Naive thymus-derived CD8-positive, alpha-beta T cell (primary cell): ENCODE measurements at regions not wholly inside any gene's neighbourhood (a gene's known extent, or its start where the extent isn't known, plus 50 kb on each side); places are given as distances from the start of the nearest gene placed in this dataset.
"Not testable (repeated sequence)": the region's sequence is repeated elsewhere in the genome, so short reads cannot be mapped to it uniquely, and the experiment has no call there.

Source experiments
- ATAC-seq, 2 donors: fragments of 150-1000 bp; cut with Tn5 transposase in 1 of 2; sonication (Bioruptor Pico), chemical (Tn5 transposase) in 1 of 2; 1 replicate in 1 of 2; 2 replicates in 1 of 2; pipeline ENCODE4 v1.10.0; 2021; ENCODE audit warnings: mild to moderate bottlenecking in 2 of 2, moderate library complexity in 2 of 2
- POLR2A ChIA-PET: fragments of 350-600 bp; sonication (Branson Sonifier 250); formaldehyde crosslinking; loops from one replicate; lab custom pipeline; 2021; ENCODE audit warnings: antibody characterized with exemption; lab: Charles Lee
- DNase-seq, 10 donors: peaks; one replicate each; pipeline versions ENCODE4 v3.0.0 to v3.0.0-alpha.2; 2020 to 2022
- H3K27ac Mint-ChIP-seq, 10 donors: one replicate each; pipeline ENCODE4 v1.8.0; 2020 to 2022; ENCODE audit warnings: mild to moderate bottlenecking in 10 of 10, mixed read lengths in 10 of 10, moderate library complexity in 4 of 10, inconsistent platforms in 1 of 10
- H3K27me3 Mint-ChIP-seq, 5 donors: one replicate each; pipeline ENCODE4 v1.8.0; 2021 to 2022; ENCODE audit warnings: mixed read lengths in 5 of 5
- H3K36me3 Mint-ChIP-seq, 3 donors: one replicate each; pipeline ENCODE4 v1.8.0; 2020 to 2022; ENCODE audit warnings: mixed read lengths in 3 of 3, mild to moderate bottlenecking in 2 of 3, inconsistent platforms in 1 of 3
- H3K4me1 Mint-ChIP-seq, 4 donors: one replicate each; pipeline ENCODE4 v1.8.0; 2021 to 2022; ENCODE audit warnings: mixed read lengths in 4 of 4
- H3K4me3 Mint-ChIP-seq, 10 donors: one replicate each; pipeline ENCODE4 v1.8.0; 2020 to 2022; ENCODE audit warnings: mild to moderate bottlenecking in 10 of 10, mixed read lengths in 10 of 10, moderate library complexity in 6 of 10, inconsistent platforms in 1 of 10
- H3K9me3 Mint-ChIP-seq, 9 donors: one replicate each; pipeline ENCODE4 v1.8.0; 2020 to 2022; ENCODE audit warnings: mixed read lengths in 9 of 9, mild to moderate bottlenecking in 3 of 9, inconsistent platforms in 1 of 9, moderate library complexity in 1 of 9

- POLR2A ChIA-PET: no interaction called here
- ATAC-seq (no peak), DNase-seq (no peak)
- no peak overlapping the region for H3K27ac Mint-ChIP-seq
- H3K4me3 Mint-ChIP-seq: no peak overlapping the region
- no peaks in the 10 kb centered on the region for H3K36me3 Mint-ChIP-seq
- H3K9me3 Mint-ChIP-seq: peaks cover 0 to 5% (median 0%) of the 10 kb centered on the region in 9 donors
- no peaks in the 10 kb centered on the region for H3K4me1 Mint-ChIP-seq
- H3K27me3 Mint-ChIP-seq: peaks cover 0 to 10% (median 4%) of the 10 kb centered on the region in 5 donors
These were observed 101.7 kb downstream of the SOCS6 start for GRCh38 chr18:70390371-70391090.

GRCh38 chr18:70389036-70389435 lies 100.2 kb downstream of the SOCS6 start:
- H3K9me3 Mint-ChIP-seq, H3K4me3 Mint-ChIP-seq, ATAC-seq, H3K4me1 Mint-ChIP-seq, H3K27me3 Mint-ChIP-seq, POLR2A ChIA-PET, DNase-seq, H3K36me3 Mint-ChIP-seq, H3K27ac Mint-ChIP-seq: not testable (repeated sequence)

- Mint-ChIP-seq H3K27ac (no peak overlapping the region), H3K4me3 (no peak overlapping the region)
These were observed 98.2 kb downstream of the SOCS6 start for GRCh38 chr18:70387027-70387426.

GRCh38 chr18:70386582-70386981 lies 97.7 kb downstream of the SOCS6 start:
- peaks cover 0 to 5% (median 0%) of the 10 kb centered on the region in 9 donors for H3K9me3 Mint-ChIP-seq
- ATAC-seq: no peak
- peaks cover 0 to 4% (median 0%) of the 10 kb centered on the region in 4 donors for H3K4me1 Mint-ChIP-seq
- H3K4me3 Mint-ChIP-seq: no peak overlapping the region
- H3K27ac Mint-ChIP-seq: no peak overlapping the region
- H3K27me3 Mint-ChIP-seq: peaks cover 0 to 9% (median 3%) of the 10 kb centered on the region in 5 donors
- H3K36me3 Mint-ChIP-seq: no peaks in the 10 kb centered on the region
- no peak for DNase-seq
- POLR2A ChIA-PET: no interaction called here

More at GRCh38 chr18:70387027-70387426, 98.2 kb downstream of the SOCS6 start:
- peaks cover 0 to 7% (median 0%) of the 10 kb centered on the region in 5 donors for H3K27me3 Mint-ChIP-seq
- ATAC-seq (no peak), DNase-seq (no peak)
- POLR2A ChIA-PET: no interaction called here
- no peaks in the 10 kb centered on the region for H3K4me1 Mint-ChIP-seq
- H3K9me3 Mint-ChIP-seq: peaks cover 0 to 5% (median 0%) of the 10 kb centered on the region in 9 donors
- H3K36me3 Mint-ChIP-seq: no peaks in the 10 kb centered on the region

GRCh38 chr18:70385474-70385873 lies 96.6 kb downstream of the SOCS6 start:
- ATAC-seq: no peak
- Mint-ChIP-seq H3K9me3 (peaks cover 0 to 5% (median 0%) of the 10 kb centered on the region in 9 donors), H3K36me3 (no peaks in the 10 kb centered on the region), H3K27ac (no peak overlapping the region), H3K27me3 (peaks cover 0 to 9% (median 5%) of the 10 kb centered on the region in 5 donors), H3K4me1 (peaks cover 0 to 4% (median 0%) of the 10 kb centered on the region in 4 donors), H3K4me3 (no peak overlapping the region)
- no peak for DNase-seq
- POLR2A ChIA-PET: no interaction called here

- Mint-ChIP-seq H3K9me3 (peaks cover 0 to 5% (median 0%) of the 10 kb centered on the region in 9 donors), H3K4me1 (peaks cover 0 to 4% (median 0%) of the 10 kb centered on the region in 4 donors), H3K4me3 (no peak overlapping the region), H3K36me3 (no peaks in the 10 kb centered on the region), H3K27me3 (peaks cover 0 to 9% (median 5%) of the 10 kb centered on the region in 5 donors), H3K27ac (no peak overlapping the region)
- ATAC-seq (no peak), DNase-seq (no peak)
- POLR2A ChIA-PET: no interaction called here
These were observed 95.4 kb downstream of the SOCS6 start for GRCh38 chr18:70384181-70384790.

GRCh38 chr18:70382992-70383717 lies 94.3 kb downstream of the SOCS6 start:
- ATAC-seq (no peak), DNase-seq (no peak)
- Mint-ChIP-seq H3K9me3 (peaks cover 0 to 5% (median 0%) of the 10 kb centered on the region in 9 donors), H3K27me3 (peaks cover 0 to 9% (median 5%) of the 10 kb centered on the region in 5 donors), H3K4me3 (no peak overlapping the region), H3K36me3 (no peaks in the 10 kb centered on the region), H3K27ac (no peak overlapping the region), H3K4me1 (peaks cover 0 to 4% (median 0%) of the 10 kb centered on the region in 4 donors)
- POLR2A ChIA-PET: no interaction called here

GRCh38 chr18:70382017-70382416 lies 93.2 kb downstream of the SOCS6 start:
- POLR2A ChIA-PET: no interaction called here
- H3K4me3 Mint-ChIP-seq: no peak overlapping the region
- peaks cover 0 to 9% (median 5%) of the 10 kb centered on the region in 5 donors for H3K27me3 Mint-ChIP-seq
- ATAC-seq (no peak), DNase-seq (no peak)
- H3K9me3 Mint-ChIP-seq: no peaks in the 10 kb centered on the region
- H3K36me3 Mint-ChIP-seq: no peaks in the 10 kb centered on the region
- peaks cover 0 to 4% (median 0%) of the 10 kb centered on the region in 4 donors for H3K4me1 Mint-ChIP-seq
- no peak overlapping the region for H3K27ac Mint-ChIP-seq

- ATAC-seq: peak in 1 of 2 donors; percentile 36
- no peak overlapping the region for H3K4me3 Mint-ChIP-seq
- no peak overlapping the region for H3K27ac Mint-ChIP-seq
- DNase-seq: no peak
- H3K36me3 Mint-ChIP-seq: no peaks in the 10 kb centered on the region
- H3K9me3 Mint-ChIP-seq: no peaks in the 10 kb centered on the region
- peaks cover 0 to 4% (median 0%) of the 10 kb centered on the region in 4 donors for H3K4me1 Mint-ChIP-seq
- peaks cover 0 to 9% (median 5%) of the 10 kb centered on the region in 5 donors for H3K27me3 Mint-ChIP-seq
- POLR2A ChIA-PET: no interaction called here
These were observed 92.4 kb downstream of the SOCS6 start for GRCh38 chr18:70380915-70381896.
